ENCODE measurements at regions not wholly inside any gene's neighbourhood (a gene's known extent, or its start where the extent isn't known, plus 50 kb on each side); places are given as distances from the start of the nearest gene placed in this dataset.
"Not testable (repeated sequence)": the region's sequence is repeated elsewhere in the genome, so short reads cannot be mapped to it uniquely, and the experiment has no call there.

GRCh38 chr2:75407038-75407530 is 153.7 kb downstream of the EVA1A start:
- peaks cover 6% of the 10 kb centered on the region for H3K36me3 Mint-ChIP-seq
- peaks cover 0 to 6% (median 2%) of the 10 kb centered on the region in 7 donors for H3K9me3 Mint-ChIP-seq
- H3K27ac ChIP-seq (ENCODE audit: insufficient read depth, low read length, poor library complexity, severe bottlenecking): no peak overlapping the region
- H3K4me1 ChIP-seq (ENCODE audit: control insufficient read depth, insufficient read depth, low read length, poor library complexity, severe bottlenecking): no peaks in the 10 kb centered on the region
- no peaks in the 10 kb centered on the region for H3K36me3 ChIP-seq (ENCODE audit: control insufficient read depth, insufficient read depth, low read length)
- no peaks in the 10 kb centered on the region for H3K4me1 Mint-ChIP-seq
- H3K4me3 ChIP-seq (ENCODE audit: low read depth, low read length): no peak overlapping the region
- H3K27me3 Mint-ChIP-seq: peaks cover 34% of the 10 kb centered on the region
- no peak overlapping the region for H3K27ac Mint-ChIP-seq
- no peak overlapping the region for H3K4me3 Mint-ChIP-seq
- ATAC-seq (ENCODE audit: low read depth in 2 of 2): no peak
- H3K27me3 ChIP-seq (ENCODE audit: control insufficient read depth, insufficient read depth, low read length): no peaks in the 10 kb centered on the region
- H3K9me3 ChIP-seq (ENCODE audit: control insufficient read depth in 2 of 2, low read length in 2 of 2): peaks cover 0 to 3% of the 10 kb centered on the region in 2 experiments
- DNase-seq: no peak

- no peak for DNase-seq
- peak overlapping the region in 1 of 3 donors; percentile 8 for H3K27ac Mint-ChIP-seq
- Histone ChIP-seq H3K4me1 (ENCODE audit: control insufficient read depth, insufficient read depth, low read length, poor library complexity, severe bottlenecking) (no peaks in the 10 kb centered on the region), H3K27me3 (ENCODE audit: control insufficient read depth, insufficient read depth, low read length) (no peaks in the 10 kb centered on the region), H3K36me3 (ENCODE audit: control insufficient read depth, insufficient read depth, low read length) (no peaks in the 10 kb centered on the region), H3K4me3 (ENCODE audit: low read depth, low read length) (no peak overlapping the region), H3K9me3 (ENCODE audit: control insufficient read depth in 2 of 2, low read length in 2 of 2) (peaks cover 0 to 3% of the 10 kb centered on the region in 2 experiments), H3K27ac (ENCODE audit: insufficient read depth, low read length, poor library complexity, severe bottlenecking) (no peak overlapping the region)
- peaks cover 6% of the 10 kb centered on the region for H3K36me3 Mint-ChIP-seq
- ATAC-seq (ENCODE audit: low read depth in 2 of 2): no peak
- peaks cover 0 to 6% (median 0%) of the 10 kb centered on the region in 7 donors for H3K9me3 Mint-ChIP-seq
- peaks cover 34% of the 10 kb centered on the region for H3K27me3 Mint-ChIP-seq
- no peaks in the 10 kb centered on the region for H3K4me1 Mint-ChIP-seq
- H3K4me3 Mint-ChIP-seq: no peak overlapping the region
These were observed 154.6 kb downstream of the EVA1A start for GRCh38 chr2:75406131-75406581.

DNA sequence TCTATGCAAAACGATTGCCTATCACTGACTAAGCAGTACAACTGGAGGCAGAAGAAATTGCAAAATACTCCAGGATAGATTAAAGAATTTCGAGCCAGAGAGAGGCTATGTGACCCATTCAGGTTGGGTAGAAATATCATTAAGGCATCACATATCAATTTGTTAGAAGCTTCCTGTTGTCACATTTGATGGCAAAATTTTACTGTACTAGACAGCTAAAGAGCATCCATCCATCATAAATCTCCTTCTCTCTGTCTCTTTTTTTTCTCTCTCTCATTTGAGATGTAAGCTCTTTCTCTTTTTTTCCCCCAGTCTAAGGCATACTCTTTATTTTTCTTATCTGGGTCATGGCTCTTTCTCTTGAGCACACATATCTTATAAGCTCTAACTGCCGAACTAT is 155.7 kb downstream of the EVA1A start:
- DNase-seq (no peak), ATAC-seq (ENCODE audit: low read depth in 2 of 2) (no peak)
- H3K4me3 Mint-ChIP-seq: no peak overlapping the region
- Histone ChIP-seq H3K27me3 (ENCODE audit: control insufficient read depth, insufficient read depth, low read length) (no peaks in the 10 kb centered on the region), H3K4me3 (ENCODE audit: low read depth, low read length) (no peak overlapping the region), H3K9me3 (ENCODE audit: control insufficient read depth in 2 of 2, low read length in 2 of 2) (no peaks in the 10 kb centered on the region), H3K4me1 (ENCODE audit: control insufficient read depth, insufficient read depth, low read length, poor library complexity, severe bottlenecking) (no peaks in the 10 kb centered on the region), H3K36me3 (ENCODE audit: control insufficient read depth, insufficient read depth, low read length) (no peaks in the 10 kb centered on the region), H3K27ac (ENCODE audit: insufficient read depth, low read length, poor library complexity, severe bottlenecking) (no peak overlapping the region)
- H3K4me1 Mint-ChIP-seq: no peaks in the 10 kb centered on the region
- H3K27ac Mint-ChIP-seq: peak overlapping the region in 1 of 3 donors; percentile 79
- H3K27me3 Mint-ChIP-seq: peaks cover 30% of the 10 kb centered on the region
- no peaks in the 10 kb centered on the region for H3K36me3 Mint-ChIP-seq
- H3K9me3 Mint-ChIP-seq: peaks cover 0 to 3% (median 0%) of the 10 kb centered on the region in 7 donors

DNA sequence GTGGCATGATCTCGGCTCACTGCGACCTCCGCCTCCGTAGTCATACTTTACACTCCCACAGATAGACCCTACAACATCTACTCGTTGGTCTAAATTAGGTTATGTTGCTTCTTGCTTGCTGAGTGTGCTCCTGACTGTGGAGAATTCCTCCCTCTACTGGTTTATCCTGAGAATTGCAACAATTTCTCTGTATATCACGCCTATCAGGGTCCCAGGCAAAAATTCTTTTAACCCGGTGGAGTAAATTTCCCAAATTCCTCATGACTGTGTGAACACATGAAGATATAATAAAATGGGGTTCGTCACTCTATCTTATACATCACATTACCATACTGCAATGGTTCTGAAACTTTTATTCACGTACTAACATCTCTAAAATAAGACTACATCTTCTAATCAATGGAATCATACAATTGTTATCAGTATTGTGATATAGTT is 156.7 kb downstream of the EVA1A start:
- no peaks in the 10 kb centered on the region for H3K4me1 Mint-ChIP-seq
- H3K27me3 Mint-ChIP-seq: peaks cover 22% of the 10 kb centered on the region
- no peaks in the 10 kb centered on the region for H3K36me3 Mint-ChIP-seq
- ATAC-seq (ENCODE audit: low read depth in 2 of 2) (peak in 1 of 2 donors; percentile 25), DNase-seq (peak in 2 of 3 donors; percentile 28 to 40)
- Histone ChIP-seq H3K9me3 (ENCODE audit: control insufficient read depth in 2 of 2, low read length in 2 of 2) (no peaks in the 10 kb centered on the region), H3K27me3 (ENCODE audit: control insufficient read depth, insufficient read depth, low read length) (no peaks in the 10 kb centered on the region), H3K4me3 (ENCODE audit: low read depth, low read length) (no peak overlapping the region), H3K4me1 (ENCODE audit: control insufficient read depth, insufficient read depth, low read length, poor library complexity, severe bottlenecking) (no peaks in the 10 kb centered on the region), H3K36me3 (ENCODE audit: control insufficient read depth, insufficient read depth, low read length) (no peaks in the 10 kb centered on the region), H3K27ac (ENCODE audit: insufficient read depth, low read length, poor library complexity, severe bottlenecking) (no peak overlapping the region)
- H3K4me3 Mint-ChIP-seq: no peak overlapping the region
- H3K9me3 Mint-ChIP-seq: no peaks in the 10 kb centered on the region
- H3K27ac Mint-ChIP-seq: no peak overlapping the region

DNA sequence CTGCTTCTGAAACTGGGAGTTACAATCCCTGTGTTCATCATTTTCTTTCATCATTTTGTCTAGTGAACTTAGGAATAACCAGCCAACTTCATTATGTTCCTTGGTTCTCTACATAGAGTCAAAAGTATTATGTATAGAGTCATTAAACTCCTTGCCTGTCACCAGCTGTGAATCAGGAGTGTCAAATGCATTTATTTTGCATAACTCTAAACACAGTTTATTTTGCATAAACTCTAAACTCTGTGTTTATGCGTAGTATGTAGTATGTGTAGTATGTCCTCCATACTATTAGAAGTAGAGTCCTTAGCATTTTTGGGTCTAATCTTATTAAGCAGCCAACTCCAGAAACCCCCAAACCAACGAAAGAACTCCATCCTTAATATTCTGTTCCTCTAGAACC is 164.4 kb downstream of the EVA1A start:
- DNase-seq (no peak), ATAC-seq (ENCODE audit: low read depth in 2 of 2) (no peak)
- Mint-ChIP-seq H3K4me3 (no peak overlapping the region), H3K4me1 (no peaks in the 10 kb centered on the region), H3K27ac (no peak overlapping the region), H3K27me3 (peaks cover 6% of the 10 kb centered on the region), H3K9me3 (peaks cover 0 to 4% (median 0%) of the 10 kb centered on the region in 7 donors), H3K36me3 (peaks cover 3% of the 10 kb centered on the region)
- no peaks in the 10 kb centered on the region for H3K27me3 ChIP-seq (ENCODE audit: control insufficient read depth, insufficient read depth, low read length)
- no peaks in the 10 kb centered on the region for H3K36me3 ChIP-seq (ENCODE audit: control insufficient read depth, insufficient read depth, low read length)
- H3K4me1 ChIP-seq (ENCODE audit: control insufficient read depth, insufficient read depth, low read length, poor library complexity, severe bottlenecking): no peaks in the 10 kb centered on the region
- H3K4me3 ChIP-seq (ENCODE audit: low read depth, low read length): no peak overlapping the region
- H3K27ac ChIP-seq (ENCODE audit: insufficient read depth, low read length, poor library complexity, severe bottlenecking): no peak overlapping the region
- no peaks in the 10 kb centered on the region for H3K9me3 ChIP-seq (ENCODE audit: control insufficient read depth in 2 of 2, low read length in 2 of 2)

DNA sequence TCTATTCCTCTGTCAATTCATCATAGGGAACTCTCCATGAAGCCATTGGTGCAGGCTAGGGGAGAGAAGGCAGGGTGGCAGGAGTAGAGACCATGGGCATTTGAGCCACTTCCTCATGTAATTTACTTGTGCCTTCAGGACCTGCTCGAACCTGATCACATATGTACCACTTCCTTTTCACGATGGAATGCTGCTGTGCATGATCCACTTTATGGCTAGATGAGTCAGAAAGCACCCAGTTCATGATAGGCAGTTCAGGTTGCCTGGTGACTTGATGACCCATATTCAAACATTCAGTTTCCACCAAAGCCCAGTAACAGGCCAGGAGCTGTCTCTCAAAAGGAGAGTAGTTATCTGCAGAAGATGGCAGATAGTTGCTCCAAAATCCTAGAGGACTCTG is 166.0 kb downstream of the EVA1A start:
- H3K4me1 ChIP-seq (ENCODE audit: control insufficient read depth, insufficient read depth, low read length, poor library complexity, severe bottlenecking); H3K36me3 Mint-ChIP-seq; H3K4me1 Mint-ChIP-seq; H3K27ac ChIP-seq (ENCODE audit: insufficient read depth, low read length, poor library complexity, severe bottlenecking); H3K9me3 Mint-ChIP-seq; H3K4me3 ChIP-seq (ENCODE audit: low read depth, low read length); H3K9me3 ChIP-seq (ENCODE audit: control insufficient read depth in 2 of 2, low read length in 2 of 2); H3K36me3 ChIP-seq (ENCODE audit: control insufficient read depth, insufficient read depth, low read length); H3K4me3 Mint-ChIP-seq; DNase-seq; ATAC-seq (ENCODE audit: low read depth in 2 of 2); H3K27me3 ChIP-seq (ENCODE audit: control insufficient read depth, insufficient read depth, low read length); H3K27ac Mint-ChIP-seq: not testable (repeated sequence)
- peaks cover 13% of the 10 kb centered on the region for H3K27me3 Mint-ChIP-seq

DNA sequence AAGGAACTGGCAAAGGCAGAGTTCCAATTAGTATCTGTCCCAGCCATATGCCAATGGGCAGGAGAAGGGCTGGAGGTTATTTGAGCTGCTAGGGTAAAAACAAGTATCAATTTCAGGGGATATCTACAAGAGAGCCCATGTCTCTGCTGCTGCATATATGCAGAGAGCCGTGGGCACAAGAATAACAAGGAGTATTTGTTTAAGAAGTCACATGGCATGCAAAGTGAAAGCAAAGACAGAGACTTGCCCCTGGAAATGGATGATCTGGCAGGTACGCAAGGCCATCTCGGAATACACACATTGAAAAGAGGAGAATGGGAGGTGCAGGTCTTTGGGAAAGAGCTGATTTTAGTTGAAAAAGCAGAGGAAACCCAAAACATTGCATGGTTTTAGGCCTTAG is 170.6 kb downstream of the EVA1A start:
- DNase-seq: no peak
- H3K27ac ChIP-seq (ENCODE audit: insufficient read depth, low read length, poor library complexity, severe bottlenecking): no peak overlapping the region
- no peak overlapping the region for H3K4me3 ChIP-seq (ENCODE audit: low read depth, low read length)
- no peak for ATAC-seq (ENCODE audit: low read depth in 2 of 2)
- H3K36me3 Mint-ChIP-seq: no peaks in the 10 kb centered on the region
- H3K27ac Mint-ChIP-seq: no peak overlapping the region
- no peaks in the 10 kb centered on the region for H3K9me3 ChIP-seq (ENCODE audit: control insufficient read depth in 2 of 2, low read length in 2 of 2)
- H3K4me1 ChIP-seq (ENCODE audit: control insufficient read depth, insufficient read depth, low read length, poor library complexity, severe bottlenecking): no peaks in the 10 kb centered on the region
- no peak overlapping the region for H3K4me3 Mint-ChIP-seq
- no peaks in the 10 kb centered on the region for H3K36me3 ChIP-seq (ENCODE audit: control insufficient read depth, insufficient read depth, low read length)
- H3K4me1 Mint-ChIP-seq: no peaks in the 10 kb centered on the region
- H3K9me3 Mint-ChIP-seq: peaks cover 0 to 5% (median 0%) of the 10 kb centered on the region in 7 donors
- no peaks in the 10 kb centered on the region for H3K27me3 ChIP-seq (ENCODE audit: control insufficient read depth, insufficient read depth, low read length)
- peaks cover 18% of the 10 kb centered on the region for H3K27me3 Mint-ChIP-seq

DNA sequence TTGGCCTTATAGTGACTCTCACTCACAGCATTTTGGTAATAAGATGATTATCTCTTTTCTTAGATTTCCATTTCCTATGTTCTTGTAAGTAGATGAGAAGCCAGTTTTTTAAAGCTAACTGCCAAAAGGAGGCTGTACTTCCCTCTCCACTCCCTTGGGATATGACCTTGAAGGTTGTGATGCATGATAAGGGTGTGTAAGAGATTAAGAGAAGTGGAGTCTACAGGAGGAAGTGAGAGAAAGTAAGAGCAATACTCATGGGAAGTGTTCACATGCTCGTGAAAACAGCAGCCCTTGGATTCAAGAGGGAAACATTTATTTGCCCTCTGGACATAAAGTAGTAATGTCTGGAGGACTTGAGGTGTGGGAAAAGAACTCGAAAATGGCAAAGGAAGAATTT is 171.5 kb downstream of the EVA1A start:
- Mint-ChIP-seq H3K4me1 (no peaks in the 10 kb centered on the region), H3K4me3 (no peak overlapping the region), H3K36me3 (no peaks in the 10 kb centered on the region), H3K27ac (no peak overlapping the region), H3K9me3 (peaks cover 0 to 5% (median 0%) of the 10 kb centered on the region in 7 donors), H3K27me3 (peaks cover 18% of the 10 kb centered on the region)
- no peak for DNase-seq
- Histone ChIP-seq H3K9me3 (ENCODE audit: control insufficient read depth in 2 of 2, low read length in 2 of 2) (no peaks in the 10 kb centered on the region), H3K27ac (ENCODE audit: insufficient read depth, low read length, poor library complexity, severe bottlenecking) (no peak overlapping the region), H3K36me3 (ENCODE audit: control insufficient read depth, insufficient read depth, low read length) (no peaks in the 10 kb centered on the region), H3K4me3 (ENCODE audit: low read depth, low read length) (no peak overlapping the region), H3K27me3 (ENCODE audit: control insufficient read depth, insufficient read depth, low read length) (no peaks in the 10 kb centered on the region), H3K4me1 (ENCODE audit: control insufficient read depth, insufficient read depth, low read length, poor library complexity, severe bottlenecking) (no peaks in the 10 kb centered on the region)
- no peak for ATAC-seq (ENCODE audit: low read depth in 2 of 2)
